Fibroblast of skin of abdomen (primary cell): ENCODE measurements at regions not wholly inside any gene's neighbourhood (a gene's known extent, or its start where the extent isn't known, plus 50 kb on each side); places are given as distances from the start of the nearest gene placed in this dataset.
A peak's percentile ranks its signal among the peaks of the same experiment; 100 is the strongest.
"Not testable (repeated sequence)": the region's sequence is repeated elsewhere in the genome, so short reads cannot be mapped to it uniquely, and the experiment has no call there.

Experiments used
- DNase-seq: peaks from one replicate; pipeline ENCODE4 v3.0.0-alpha.2; 2013

DNA sequence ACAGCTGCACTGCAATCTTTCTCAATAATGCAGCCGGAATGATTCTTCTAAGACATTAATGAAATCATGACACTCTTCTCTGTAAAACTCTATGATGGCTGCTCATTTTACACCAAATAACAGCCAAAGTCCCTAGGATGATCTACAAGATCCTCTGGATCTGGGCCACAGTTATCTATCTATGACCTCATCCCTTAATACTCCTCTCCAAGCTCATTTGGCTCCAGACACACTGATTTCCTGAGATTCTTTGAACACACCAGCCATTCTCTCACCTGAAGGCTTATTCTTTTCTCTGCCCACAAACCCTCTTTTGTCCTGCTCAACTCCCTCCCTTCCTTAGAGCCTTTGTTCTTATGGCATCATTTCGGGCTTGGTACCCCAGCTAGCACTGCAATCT, 577.4 kb upstream of the ANKRD30A start:
- DNase-seq: no peak

DNA sequence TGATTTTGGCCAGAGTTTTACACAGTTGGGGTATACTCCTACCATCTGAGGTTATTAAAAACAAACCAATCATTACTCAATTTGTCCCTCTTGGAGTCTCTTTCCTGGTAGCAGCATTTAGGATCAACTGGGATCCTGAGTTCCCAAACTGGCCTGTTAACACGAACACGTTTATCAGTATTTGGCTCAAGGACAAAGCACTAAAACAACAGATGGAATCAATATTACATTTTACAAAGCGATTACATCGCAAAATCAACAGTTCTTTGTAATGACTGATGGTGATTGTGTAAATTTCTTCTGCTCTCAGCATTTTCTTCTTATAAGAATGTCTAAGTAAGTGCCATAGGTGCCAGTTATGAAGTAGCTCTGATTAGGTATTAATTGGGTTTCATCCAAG, 582.9 kb upstream of the ANKRD30A start:
- peak; percentile 31 for DNase-seq

DNA sequence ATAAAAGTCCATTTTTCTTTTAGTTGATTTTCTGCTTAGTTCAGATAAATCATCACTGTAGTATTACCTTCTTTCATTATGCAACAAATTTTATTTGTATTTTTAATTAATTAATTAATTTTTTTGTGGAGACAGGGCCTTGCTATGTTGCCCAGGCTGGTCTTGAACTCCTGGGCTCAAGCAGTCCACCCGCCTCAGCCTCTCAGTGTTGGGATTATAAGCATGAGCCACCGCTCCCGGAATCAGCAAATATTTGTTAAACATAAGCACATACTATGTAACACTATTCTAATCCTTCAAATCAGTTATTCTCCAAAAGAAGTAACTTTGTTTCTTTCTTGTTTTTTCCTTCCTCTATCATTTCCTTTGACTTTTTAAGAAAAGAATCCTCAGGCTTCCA, 584.8 kb upstream of the ANKRD30A start:
- DNase-seq: no peak

DNA sequence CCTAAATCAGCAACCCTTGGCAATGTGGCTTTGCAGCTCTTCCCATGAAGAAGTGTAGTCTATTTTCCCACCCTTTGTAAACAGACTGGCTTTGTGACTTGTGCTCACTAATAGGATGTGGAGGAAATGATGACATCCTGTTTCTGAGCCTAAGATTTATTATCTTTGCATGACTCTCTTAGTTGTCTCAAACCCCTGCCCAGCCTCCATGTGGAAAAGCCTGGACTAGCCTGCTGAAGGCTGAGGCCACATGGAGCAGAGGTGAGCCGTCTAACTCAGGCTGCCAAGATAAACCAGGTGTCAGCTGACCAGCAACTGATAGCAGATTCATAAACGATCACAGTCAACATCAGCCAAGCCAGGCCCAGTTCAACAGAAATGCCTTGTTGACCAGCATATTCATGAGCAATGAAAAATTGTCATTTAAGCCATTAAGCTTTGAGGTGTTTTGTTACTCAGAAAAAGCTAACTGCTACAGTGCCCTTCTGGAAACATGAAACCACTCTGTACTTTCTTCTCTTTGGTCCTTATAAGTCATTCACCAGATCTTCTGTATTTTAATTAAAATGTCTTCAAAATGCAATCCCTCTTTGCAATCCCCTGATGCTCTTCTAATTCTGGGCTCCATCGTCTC, 586.3 kb upstream of the ANKRD30A start:
- peak; percentile 54 for DNase-seq

DNA sequence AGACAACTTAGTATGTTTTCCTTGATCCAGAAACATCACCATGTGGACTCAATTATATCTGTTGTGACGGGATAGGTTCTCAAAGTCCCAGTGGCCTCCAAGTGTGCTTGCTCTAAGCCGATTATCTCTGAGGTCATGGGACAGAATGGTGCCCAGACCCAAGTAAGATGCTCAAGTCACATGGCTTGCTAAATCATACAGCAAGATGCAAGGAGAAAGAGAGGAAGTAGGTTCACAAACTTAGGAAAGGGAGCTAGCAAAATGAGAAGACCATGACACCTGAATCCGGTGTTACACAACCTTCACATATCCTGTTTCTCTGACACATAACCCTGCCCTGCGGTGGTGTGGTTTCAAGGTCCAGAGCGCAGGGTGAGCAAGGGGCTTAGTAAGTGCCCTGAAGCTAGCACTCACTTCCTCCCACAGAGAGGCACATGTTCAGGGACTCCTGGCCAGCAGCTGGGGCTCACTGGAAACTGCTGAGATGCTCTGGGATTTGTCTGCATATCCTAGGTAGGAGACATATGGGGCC, 590.9 kb upstream of the ANKRD30A start:
- DNase-seq: peak; percentile 75

DNA sequence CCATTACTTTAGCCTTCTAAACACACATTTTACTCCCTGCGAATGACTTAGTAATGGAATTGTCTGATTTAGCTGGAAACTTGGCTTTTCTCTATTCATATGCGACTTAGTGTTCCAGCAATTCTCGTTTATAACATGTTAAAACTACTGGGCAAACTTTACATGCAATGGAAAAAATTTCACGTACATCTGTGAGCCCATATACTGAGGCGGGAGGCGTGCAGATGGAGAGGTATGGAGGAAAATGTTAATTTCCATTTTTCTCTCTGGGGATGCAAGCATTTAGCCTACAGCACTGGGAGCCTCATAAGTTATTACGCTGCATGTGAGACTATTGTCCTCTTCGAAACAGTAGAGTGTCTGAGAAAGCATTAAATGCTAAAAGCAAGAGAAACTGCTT, 591.5 kb upstream of the ANKRD30A start:
- DNase-seq: no peak

DNA sequence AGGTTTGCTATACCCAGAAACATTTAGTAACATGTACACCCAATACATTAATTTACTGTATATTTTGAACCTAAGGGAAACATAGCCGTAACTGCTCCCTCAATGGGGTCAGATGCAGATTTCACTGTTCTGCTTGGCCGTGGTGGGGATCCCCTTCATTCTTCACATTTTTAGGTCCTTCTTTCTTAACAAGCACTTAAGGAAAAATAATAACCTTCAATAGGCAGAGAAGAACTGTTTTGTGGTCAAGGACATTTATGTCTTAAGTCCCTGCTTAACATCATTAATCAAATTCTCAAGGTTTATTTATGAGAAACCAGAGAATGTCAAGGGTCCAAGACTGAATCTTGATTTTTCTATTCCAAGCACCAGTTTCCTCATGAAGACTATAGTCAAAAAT, 592.1 kb upstream of the ANKRD30A start:
- no peak for DNase-seq

DNA sequence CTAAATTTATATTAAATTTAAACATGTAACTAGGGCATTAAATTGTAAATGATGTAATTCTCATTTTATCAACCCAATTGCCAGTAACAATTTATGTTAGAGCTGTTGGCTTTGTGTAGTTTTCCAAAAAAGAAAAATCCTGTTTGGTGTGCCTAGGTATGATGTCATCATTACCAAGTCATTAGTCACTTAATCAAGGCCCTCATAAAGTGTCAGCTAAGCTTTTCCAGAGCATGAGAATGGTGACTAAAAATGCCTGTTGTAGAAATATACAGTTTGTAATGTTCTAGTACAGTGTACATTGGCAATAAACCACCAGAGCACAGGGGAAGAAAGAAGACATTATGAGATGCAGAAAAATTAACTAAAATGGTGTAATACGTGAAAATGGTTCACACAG, 593.8 kb upstream of the ANKRD30A start:
- peak; percentile 44 for DNase-seq

DNA sequence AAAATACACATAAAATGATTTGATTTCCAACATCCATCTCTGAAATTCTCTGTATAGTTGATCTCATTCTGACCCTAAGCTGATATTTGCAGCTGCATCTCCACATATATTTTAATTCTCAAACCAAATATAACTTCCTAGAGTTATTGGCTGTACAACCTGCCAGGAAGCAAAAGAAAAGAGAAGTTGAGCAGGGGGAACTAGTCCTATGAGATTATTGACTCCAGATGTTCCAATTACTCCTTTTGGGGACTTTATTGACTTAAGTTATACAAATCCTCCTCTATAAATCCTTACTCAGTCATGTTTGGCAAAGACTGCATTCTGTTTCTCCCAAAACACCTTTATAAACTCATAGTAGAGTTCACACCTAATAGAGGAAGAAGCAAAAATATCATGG, 599.4 kb upstream of the ANKRD30A start:
- no peak for DNase-seq

DNA sequence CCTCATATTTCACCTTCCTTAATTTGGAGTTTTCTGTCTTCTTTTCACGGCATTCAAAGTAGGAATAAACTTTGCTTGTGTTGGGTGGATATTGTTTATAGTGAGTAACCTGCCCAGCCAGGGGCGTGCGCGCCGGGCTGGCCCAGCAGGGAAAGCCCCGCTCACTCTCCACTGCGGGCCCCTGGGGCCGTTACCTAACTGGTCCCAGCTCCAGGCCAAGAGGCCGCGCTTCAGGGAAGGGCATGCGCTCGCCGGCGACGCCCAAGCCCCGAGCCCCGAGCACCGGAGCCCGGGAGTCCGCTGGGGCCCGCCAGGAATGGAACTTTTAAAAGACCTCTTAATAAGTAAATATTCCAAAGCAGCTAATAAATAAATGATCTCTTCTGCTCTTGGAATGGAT, 601.3 kb upstream of the ANKRD30A start:
- not testable (repeated sequence) for DNase-seq

DNA sequence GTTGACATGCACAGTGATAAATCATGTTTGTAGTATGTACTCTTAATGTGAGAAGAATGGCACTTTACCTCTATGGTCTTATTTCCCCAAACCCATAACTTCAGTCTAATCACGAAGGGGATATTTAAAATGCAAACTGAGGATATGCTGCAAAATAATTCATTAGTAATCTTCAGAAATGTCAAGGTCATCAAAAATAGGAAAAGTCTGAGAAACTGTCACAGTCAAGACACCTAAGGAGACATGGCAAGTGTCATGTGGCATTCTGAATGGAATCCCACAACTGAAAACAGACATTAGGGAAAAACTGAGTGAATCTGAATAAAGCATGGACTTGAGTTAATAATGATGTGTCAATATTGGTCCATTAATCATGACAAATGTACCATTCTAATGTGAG, 605.5 kb upstream of the ANKRD30A start:
- DNase-seq: no peak

DNA sequence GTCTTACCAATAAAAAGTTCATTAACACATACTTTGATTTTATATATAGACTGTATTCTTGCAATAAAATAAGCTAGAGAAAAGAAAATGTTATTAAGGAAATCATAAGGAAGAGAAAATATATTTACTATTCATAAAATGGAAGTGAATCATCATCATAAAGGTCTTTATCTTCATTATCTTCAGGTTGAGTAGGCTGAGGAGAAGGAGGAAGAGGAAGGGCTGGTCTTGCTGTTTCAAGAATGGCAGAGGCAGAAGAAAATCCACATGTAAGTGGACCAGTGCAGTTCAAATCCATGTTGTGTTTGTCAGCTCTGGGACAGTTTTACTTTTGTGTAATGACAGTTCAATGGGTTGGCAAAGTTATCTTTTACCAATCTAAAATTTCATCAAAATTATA, 609.1 kb upstream of the ANKRD30A start:
- DNase-seq: no peak

DNA sequence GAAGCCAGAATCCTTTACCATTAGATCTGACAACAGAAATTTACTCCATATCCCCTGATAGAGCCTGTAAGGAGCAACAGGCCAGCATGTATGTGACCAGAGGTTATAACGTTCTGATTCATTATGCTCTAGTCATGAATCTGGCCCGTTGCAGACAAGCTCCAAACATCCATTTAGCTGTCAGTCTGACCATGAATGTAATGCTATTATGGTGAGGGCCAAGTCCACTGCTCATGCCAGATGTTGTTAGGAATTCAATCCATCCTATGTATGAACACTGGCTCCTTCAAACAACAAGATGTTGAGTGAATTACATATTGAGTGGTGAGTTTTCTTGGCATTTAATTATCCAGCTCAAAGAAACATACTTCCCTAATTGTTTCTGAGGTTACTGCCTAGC, 610.1 kb upstream of the ANKRD30A start:
- DNase-seq: peak; percentile 94

DNA sequence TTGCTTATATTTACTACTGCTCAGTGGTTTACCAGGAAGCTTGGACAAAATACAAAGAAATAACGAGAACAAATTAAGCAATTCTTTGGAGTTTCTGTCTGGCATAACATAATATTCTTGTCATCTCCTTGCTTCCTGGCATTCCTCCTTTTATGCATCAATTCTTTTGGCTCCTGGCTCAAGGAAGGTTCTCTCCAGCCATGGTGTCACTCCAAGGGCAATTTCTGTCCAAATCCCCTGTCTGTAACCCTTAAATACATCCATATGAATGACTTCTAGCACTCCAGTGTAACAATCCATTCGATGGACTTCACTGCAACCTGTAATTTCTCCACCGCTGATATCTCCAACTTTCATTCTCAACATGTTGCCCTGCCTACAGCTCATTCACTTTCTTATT, 617.7 kb upstream of the ANKRD30A start:
- DNase-seq: no peak

DNA sequence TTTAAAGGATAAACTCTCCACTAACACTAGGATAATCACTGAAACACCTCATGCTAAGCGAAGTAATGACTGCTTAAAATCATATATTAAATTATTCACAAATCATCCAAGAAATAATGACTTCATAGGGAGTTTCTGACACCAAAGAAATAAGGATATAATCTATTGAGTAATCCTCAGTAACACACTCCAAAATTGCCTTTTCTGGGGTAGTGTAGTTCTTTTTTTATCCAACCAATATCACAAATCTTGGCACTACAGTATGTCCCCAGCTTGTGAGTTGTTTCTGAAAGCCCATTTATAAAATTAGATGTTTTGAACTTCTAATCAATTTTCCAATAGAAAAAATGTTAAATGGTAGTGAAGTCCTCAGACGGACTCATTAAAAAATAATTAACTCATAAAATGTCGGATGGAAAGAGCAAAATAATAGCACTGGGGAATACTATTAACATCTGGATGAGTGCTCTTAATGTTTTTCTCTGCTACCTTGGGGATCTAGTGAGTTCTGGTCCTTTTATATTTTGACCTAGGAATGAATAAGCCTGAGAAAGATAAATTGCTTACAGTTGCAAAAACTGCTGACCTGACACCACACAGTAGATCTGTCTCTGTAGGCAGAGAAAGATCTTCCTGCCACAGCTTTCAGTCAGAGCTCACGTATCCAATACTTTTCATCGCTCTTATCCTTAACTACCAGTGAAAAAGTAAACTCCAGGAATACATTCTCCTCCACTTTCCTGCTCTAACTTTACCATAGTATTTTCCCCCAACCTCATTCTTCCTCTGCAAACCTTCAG, 618.5 kb upstream of the ANKRD30A start:
- DNase-seq: no peak

DNA sequence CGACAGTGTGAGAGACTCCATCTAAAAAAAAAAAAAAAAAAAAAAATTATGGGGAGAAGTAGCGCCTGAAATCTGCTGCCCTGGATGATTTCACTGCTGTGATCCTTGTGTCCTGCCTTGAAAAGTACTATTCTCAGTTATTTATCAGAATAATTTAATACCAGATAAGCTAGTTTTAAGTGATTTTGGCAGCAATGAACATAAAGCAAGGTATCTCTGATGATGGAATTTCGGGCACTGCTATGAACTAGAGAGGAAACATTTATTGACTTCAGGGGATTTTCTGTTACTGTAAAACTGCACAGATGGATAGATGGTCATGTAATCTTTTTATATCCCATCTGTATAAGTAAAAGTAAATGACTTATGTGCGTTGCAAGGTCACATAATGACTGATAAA, 619.1 kb upstream of the ANKRD30A start:
- no peak for DNase-seq

DNA sequence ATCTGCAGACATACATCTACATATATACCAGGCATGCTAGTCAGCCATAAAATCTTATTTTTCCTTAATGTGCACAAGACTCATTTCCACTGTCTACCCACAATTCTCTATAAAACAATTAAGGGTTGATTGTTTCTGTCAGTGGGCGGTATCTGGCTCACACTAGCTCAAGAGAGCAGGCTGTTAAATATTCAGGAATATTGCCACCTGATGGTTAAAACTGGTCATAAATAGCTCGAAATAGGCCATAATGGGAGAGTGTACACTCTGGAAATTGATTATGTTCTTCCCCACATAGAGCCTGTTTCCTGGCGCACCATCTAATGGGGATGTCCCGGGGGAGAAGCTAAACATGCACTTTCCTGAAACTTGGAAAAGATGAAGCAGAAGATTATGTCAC, 620.6 kb upstream of the ANKRD30A start:
- no peak for DNase-seq

DNA sequence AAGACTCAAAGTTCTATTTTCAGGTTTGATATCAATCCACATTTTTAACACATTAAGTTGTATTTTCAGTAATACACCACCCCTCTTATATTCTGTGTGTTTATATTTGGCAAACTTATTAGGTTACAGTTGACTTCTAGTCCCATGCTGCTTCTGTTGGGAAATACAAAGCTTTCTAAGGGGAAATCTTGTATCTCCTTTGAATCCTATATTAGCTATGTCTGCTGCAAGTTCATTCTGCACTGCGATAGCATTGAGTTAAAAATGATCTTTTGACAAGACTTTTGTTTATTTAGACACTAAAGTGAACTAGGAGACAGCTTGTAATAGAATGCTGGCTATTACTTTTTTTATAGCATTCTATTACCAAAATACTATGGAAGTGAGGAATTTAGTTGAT, 625.1 kb upstream of the ANKRD30A start:
- DNase-seq: no peak

DNA sequence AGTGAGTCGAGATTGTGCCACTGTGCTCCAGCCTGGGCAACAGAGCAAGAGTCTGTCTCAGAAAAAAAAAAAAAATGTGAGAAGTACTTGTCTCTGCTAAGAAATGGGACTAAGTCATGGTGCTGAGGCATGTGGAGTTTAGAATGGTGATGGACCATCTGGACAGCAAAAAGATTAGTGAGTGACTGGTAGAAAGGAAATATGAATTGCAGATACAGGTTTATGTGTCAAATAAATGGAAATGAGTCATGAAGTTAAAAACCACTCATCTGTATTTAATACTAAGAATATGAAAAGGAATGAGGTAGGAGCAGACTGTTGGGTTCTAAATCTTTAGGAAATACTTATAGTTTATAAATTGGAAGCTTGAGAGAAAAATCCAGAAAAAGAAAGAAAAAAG, 625.7 kb upstream of the ANKRD30A start:
- DNase-seq: peak; percentile 73

DNA sequence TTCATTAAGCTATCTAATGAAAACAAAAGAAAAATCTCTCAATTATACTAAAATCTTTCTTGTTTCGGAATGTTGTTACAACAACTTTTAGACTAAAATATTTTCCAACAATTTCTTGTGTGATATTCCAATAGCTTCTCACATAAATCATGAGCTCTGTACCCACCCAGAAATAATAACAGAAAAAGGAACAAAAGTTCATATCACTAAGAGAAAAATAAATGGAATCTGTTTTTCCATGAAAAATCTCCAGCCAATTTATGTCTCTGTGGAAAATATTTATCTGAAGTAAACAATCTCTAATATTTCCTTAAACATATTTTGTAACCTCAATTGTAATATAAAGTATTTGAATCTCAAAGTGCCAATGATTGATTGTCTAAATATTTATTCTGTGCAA, 628.6 kb upstream of the ANKRD30A start:
- DNase-seq: no peak

DNA sequence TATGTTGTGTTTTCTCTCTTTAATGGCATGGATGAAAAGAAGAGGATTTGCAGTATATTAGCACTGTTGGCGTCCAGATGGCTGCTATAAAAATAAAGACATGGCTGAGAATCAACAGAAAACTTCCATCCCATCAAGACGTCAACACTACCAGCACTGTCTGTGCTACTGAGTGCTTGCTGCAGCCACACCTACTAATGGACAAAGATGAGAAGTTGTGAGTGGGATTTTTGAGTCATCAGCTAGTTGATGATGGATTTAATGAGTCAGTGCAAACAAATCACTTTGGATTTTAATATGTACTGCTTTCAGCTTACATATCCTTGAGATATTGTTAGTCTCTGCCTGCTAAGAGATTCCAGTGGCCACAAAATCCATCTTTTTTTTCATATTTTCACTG, 631.0 kb upstream of the ANKRD30A start:
- DNase-seq: peak; percentile 96

DNA sequence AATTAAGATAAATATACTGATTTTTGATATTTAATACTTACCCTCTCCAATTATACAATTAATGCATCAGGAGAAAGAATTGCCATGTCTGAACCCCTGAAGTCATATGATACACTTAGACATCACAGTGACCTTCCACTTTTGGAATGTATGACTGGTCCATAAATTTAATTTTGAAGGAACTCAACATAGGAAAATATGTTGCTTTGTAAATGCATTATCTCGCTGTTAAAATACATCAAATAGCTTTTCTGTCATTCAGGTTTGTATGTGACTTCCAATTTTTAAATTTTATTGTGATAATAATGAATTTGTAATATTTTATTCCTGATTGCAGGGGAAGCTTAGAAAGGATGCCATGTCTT, 631.9 kb upstream of the ANKRD30A start:
- DNase-seq: peak; percentile 70

DNA sequence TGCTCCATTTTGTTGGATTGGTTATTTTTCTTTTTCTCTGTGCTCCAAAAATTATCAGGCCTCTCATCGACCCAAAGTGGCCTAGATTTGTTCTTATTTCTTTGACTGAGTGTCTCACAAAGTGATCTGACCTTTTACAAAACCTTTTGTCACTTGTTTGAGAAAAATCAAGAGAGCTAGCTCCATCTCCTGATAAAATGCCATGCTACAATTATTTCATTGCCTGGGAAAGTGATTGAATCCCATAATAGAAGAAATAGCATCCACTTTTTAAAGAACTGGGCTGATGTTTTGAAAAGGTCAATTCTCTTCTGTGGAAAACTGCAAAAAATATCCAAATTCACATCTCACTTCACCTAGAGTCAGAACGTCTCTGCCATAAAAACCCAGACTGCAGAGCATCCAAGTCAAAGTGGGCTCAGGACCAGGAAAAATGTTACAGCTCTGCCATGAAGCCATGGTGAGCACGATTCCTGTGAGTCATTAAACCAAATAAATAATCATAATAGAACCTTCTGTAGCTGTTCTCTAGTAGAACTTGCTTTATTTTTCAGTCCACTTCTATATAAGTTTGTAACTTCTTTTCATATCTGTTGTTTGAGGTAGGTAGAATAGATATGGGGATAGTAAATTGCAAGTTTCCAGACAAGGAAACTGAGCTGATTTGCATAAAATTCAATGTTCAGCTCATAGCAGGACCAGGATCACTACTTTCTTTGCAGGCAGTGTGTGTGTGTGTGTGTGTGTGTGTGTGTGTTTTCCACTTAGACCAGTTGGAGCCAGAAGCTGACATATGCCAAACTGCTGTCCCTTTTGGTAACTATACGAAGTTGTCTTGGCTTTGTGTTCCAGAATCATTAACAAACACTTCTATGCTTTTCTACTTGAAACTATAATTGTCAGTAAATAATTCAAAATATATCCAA, 632.5 kb upstream of the ANKRD30A start:
- peak; percentile 62 for DNase-seq
